ENCODE measurements at regions not wholly inside any gene's neighbourhood (a gene's known extent, or its start where the extent isn't known, plus 50 kb on each side); places are given as distances from the start of the nearest gene placed in this dataset.

DNA sequence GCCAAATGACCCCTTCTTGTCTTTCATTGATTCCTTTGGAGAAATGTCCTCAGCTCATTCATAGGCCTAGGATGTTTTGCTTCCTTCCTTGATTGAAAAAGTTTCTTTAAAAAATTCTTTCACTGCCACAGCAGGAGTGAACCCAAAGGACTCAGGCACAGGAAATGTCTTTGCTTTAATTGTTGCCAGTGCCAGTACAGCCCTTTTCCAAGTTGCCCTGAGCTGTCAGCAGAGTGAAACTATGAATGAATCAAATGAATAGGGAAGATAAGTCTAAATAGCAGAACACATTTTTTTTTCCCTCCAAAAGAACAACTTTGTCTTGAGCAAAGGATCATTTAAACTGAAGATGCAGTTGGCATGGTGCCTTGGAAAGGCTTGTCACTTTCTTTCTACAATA, 63.8 kb upstream of the SLC4A4 start:
- TF ChIP-seq EZH2 (IDR thresholded peaks at IDR 0.05; ENCODE audit: borderline replicate concordance) (no peak), EZH2phosphoT487 (IDR thresholded peaks at IDR 0.05; ENCODE audit: low read depth, severe bottlenecking, unreplicated experiment) (no peak)
- TF ChIP-seq, protein P1, sequence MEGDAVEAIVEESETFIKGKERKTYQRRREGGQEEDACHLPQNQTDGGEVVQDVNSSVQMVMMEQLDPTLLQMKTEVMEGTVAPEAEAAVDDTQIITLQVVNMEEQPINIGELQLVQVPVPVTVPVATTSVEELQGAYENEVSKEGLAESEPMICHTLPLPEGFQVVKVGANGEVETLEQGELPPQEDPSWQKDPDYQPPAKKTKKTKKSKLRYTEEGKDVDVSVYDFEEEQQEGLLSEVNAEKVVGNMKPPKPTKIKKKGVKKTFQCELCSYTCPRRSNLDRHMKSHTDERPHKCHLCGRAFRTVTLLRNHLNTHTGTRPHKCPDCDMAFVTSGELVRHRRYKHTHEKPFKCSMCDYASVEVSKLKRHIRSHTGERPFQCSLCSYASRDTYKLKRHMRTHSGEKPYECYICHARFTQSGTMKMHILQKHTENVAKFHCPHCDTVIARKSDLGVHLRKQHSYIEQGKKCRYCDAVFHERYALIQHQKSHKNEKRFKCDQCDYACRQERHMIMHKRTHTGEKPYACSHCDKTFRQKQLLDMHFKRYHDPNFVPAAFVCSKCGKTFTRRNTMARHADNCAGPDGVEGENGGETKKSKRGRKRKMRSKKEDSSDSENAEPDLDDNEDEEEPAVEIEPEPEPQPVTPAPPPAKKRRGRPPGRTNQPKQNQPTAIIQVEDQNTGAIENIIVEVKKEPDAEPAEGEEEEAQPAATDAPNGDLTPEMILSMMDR (IDR thresholded peaks at IDR 0.05; ENCODE audit: poor library complexity), result no peak
